NCI-H2227 (cell line): ENCODE measurements at regions not wholly inside any gene's neighbourhood (a gene's known extent, or its start where the extent isn't known, plus 50 kb on each side); places are given as distances from the start of the nearest gene placed in this dataset.
"Not testable (repeated sequence)": the region's sequence is repeated elsewhere in the genome, so short reads cannot be mapped to it uniquely, and the experiment has no call there.

Experiments used
- DNase-seq: peaks from one replicate; lab custom pipeline; 2025; ENCODE audit not compliant: unreplicated experiment; lab: John Stamatoyannopoulos, UW

- DNase-seq = no peak
These were observed 174.0 kb upstream of the NDST4 start for GRCh38 chr4:115287426-115287825.

DNA sequence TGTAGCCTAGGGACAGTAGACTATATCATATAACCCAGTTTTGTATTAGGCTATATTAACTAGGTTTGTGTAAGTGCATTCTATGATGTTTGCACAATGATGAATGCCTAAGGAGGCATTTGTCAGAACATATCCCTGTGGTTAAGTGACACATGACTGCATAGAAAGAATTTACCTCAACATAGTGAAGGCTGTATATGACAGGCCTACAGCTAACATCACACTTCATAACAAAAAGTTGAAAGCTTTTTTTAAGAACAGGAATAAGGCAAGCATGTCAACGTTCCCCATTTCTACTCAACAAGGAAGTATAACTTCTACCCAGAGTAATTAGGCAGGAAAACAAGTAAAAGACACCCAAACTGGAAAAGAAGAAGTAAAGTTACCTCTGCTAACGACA, 165.9 kb upstream of the NDST4 start:
- DNase-seq = no peak

- no peak for DNase-seq
These were observed 165.4 kb upstream of the NDST4 start for GRCh38 chr4:115278830-115279229.

GRCh38 chr4:115275615-115276014, 162.2 kb upstream of the NDST4 start:
- DNase-seq = no peak

DNA sequence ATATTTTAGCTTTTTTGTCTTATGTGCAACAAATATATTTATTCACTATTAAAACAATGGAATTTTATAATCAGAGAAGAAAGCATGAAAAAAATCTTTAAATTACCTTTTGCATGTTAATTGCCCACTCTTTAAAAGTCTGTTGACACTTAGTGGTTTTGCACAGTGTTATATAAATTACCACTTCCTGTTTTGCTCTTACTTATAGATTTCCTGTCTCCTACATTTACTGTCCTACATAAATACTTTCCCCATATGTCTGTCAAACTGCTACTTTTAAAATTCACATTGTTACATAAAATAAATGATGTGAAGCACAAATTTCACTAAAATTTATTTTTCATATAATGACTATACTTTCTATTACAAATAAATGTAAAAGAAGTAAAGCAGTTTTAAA, 161.1 kb upstream of the NDST4 start:
- no peak for DNase-seq

DNA sequence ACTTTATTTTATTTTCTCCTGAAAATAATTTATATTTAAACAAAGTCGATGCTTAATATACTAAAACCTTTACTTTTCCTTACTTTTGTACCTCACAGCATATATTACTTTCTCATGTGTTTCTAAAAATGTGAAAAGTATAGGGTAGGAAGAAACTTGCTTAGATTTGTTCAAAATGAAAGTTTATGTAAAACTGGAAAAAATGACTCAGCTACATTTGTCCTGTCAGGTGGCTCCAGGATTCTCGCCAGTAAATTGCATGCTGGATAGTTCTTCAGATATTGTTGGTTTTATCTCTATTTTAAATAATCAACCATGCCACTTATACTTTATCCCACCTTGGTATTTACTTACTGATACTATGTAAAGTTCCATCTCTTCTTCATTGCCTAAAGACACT, 159.2 kb upstream of the NDST4 start:
- DNase-seq = no peak

- DNase-seq = no peak
These were observed 158.8 kb upstream of the NDST4 start for GRCh38 chr4:115272185-115272584.

DNA sequence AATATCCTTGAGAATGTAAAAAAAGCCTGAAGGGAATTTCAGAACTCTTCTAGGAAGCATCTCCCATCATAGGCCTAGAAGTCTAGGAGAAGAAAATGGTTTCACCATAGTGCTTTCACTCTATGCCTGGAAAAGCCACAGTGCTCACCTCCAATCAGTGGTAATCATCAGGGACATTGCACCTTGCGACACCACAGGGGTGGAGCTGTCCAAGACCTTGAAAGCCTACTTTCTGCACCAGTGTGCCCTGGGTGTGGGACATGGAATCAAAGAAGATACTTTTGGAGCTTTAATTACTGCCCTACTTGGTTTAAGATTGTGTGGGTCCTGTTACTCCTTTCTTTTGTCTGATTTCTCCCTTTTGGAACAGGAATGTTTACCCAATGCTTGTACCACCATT, 146.8 kb upstream of the NDST4 start:
- no peak for DNase-seq

DNA sequence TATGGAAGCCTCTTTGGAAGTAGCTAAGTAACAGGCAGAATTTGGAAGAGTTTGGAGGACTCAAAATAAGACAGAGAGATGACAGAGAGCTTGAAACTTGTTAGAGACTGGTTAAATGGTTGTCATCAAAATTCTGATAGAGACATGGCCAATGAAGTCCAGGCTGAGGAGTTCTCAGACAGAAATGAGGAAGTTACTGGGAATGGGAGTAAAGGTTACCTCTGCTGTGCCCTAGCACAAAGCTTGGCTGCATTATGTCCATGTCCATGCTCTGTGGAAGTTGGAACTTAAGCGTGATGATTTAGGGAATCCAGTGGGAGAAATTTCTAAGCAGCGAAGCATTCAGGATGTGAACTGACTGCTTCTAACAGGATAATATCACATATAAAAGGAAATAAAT, 146.2 kb upstream of the NDST4 start:
- no peak for DNase-seq

- no peak for DNase-seq
These were observed 136.4 kb upstream of the NDST4 start for GRCh38 chr4:115249808-115250207.

DNA sequence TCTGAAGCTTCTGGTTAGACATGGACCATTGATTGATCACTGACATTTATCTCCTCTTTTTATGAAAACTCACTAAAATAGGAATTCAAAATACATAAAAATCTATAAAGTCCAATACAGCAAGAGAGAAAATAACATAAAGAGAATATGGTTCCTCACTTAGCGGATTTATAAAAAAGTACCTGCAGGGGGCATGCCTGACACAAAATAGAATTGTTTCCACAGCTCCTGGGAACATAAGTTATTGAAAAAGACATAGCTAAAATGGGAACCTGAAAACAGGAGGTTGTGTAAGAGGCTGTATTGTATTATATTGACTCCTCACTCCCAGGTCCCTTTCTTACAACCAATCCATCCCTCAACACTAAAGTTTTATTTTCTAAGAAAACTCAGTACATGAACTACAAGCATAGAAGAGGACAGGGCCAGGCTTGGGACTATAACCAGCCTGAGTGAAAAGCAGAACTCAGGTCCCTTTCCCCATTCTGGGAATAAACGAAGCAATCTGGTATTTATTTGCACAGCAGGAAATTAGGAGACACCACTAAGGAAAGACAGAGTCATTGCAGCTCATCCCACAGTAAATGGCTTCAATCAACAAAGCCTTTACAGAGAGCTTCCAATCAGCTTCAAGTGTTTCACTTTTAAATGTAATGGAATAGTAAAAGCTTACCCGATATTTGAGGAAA, 121.1 kb upstream of the NDST4 start:
- DNase-seq = peak; percentile 1

GRCh38 chr4:115233600-115233999, 120.2 kb upstream of the NDST4 start:
- DNase-seq = no peak

DNA sequence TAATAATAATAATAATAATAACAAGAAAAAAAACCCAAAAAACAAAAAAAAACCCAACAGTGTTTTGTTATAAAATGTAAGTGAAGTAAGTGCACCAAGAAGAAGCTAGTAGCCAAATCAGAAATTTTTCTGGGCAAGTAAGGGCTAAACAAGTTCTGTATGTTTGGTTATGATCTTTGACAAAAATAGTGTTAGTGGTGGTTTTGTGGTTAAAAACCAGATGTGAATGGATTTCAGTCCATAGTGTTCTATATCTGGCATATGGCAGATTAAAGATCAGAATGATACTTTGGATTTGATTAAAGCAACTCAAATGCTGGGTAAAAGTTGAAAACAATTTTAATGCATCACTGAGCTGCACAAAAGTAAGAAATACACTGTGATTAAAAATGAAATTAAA, 116.5 kb upstream of the NDST4 start:
- DNase-seq = no peak

DNA sequence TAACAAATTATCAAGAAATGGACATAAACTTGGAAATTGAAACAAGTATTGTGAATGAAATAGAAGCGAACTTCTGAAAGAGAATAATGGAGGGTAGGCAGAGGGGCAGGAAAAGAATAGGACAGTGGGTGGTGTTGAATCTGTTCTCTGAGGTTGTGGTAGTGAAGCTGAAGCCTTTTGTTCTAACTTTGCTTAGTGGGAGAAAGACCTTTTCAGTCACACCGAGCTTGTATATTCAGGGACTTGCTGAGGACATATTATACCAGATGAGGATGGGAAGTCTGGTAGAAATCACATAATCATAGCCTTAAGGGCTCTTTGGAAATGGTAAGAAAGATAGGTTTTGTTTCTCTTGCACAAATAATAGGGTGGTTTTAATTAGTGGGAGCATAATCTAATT, 115.4 kb upstream of the NDST4 start:
- no peak for DNase-seq

- DNase-seq = no peak
These were observed 108.6 kb upstream of the NDST4 start for GRCh38 chr4:115222061-115222460.

GRCh38 chr4:115219862-115220261, 106.4 kb upstream of the NDST4 start:
- no peak for DNase-seq

- DNase-seq = no peak
These were observed 106.0 kb upstream of the NDST4 start for GRCh38 chr4:115219315-115219860.

DNA sequence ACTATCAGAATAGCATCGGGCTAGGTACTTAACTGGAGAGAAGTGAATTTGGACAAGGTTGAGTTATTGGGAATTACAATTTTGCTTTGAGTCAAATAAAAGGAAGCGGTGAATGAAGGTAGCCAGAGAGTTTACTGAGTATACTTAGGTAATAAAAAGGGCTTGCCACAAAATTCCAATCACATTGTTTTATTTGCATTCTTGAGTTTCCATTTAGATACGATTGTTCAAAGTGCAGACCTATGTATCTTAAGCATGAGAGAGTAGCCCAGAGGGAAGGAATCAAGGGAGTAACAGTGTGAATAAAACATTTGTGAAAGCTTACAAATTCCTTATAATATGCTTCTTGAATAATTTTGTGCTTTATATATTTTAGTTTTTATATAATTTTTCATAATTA, 102.5 kb upstream of the NDST4 start:
- DNase-seq = no peak

DNA sequence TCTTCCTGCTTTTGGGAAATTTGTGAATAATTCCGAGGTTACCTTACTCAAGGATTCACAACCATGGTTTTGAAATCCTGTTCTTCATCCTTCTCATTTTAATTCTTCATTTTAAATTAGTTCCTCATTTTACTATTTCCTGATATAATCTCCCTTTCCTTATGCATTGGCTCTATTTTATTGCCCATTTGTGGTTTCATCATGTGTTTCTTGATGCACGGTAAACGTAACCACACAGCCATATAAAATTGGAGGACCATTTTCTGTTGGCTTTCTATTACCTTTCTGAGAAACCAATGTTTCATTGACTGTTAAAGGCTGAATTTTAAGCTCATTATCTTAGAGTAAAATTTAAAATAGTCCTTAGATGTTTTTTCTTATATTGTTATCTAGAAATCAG, 100.3 kb upstream of the NDST4 start:
- DNase-seq = no peak

DNA sequence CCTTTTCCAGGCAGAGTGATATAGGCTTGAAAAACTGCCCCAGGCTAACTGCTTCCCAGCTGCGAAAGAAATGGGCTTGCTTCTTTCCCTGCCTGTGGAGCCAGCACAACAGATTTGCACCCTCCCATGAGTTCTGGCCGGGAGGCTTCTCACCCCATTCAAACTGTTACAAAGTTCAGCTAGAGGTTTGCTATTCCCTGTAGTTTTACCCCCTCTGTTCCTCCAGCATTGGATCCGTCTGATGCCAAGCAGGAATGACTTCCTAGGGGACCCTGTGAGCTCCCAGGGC, 87.6 kb upstream of the NDST4 start:
- no peak for DNase-seq

- not testable (repeated sequence) for DNase-seq
These were observed 87.0 kb upstream of the NDST4 start for GRCh38 chr4:115200201-115201041.

- not testable (repeated sequence) for DNase-seq
These were observed 81.2 kb upstream of the NDST4 start for GRCh38 chr4:115194612-115195011.

DNA sequence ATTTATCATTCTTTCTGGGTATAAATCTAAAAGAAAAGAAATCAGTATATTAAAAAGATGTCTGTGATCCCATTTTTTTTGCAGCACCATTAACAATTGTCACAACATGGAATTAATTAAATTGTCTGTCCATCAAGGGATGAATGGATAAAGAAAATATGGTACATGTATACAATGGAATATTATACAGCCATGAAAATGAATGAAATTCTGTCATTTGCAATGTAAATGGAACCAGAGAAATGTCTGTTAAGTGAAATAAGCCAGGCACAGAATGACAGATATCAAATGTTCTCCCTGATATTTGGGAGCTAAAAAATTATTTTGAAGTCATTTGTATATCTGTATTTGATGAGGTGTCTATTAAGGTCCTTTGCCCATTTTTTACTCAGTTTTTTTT, 77.1 kb upstream of the NDST4 start:
- DNase-seq = no peak
